Fibroblast of skin of left biceps (primary cell): ENCODE measurements at regions not wholly inside any gene's neighbourhood (a gene's known extent, or its start where the extent isn't known, plus 50 kb on each side); places are given as distances from the start of the nearest gene placed in this dataset.
"Not testable (repeated sequence)": the region's sequence is repeated elsewhere in the genome, so short reads cannot be mapped to it uniquely, and the experiment has no call there.

Experiments used
- DNase-seq, 2 experiments: peaks; one replicate each; pipeline ENCODE4 v3.0.0-alpha.2; 2013; ENCODE audit warnings: low read depth in 2 of 2

GRCh38 chr18:73324187-73324831 is 456.5 kb upstream of the NETO1 start:
- DNase-seq, result not testable (repeated sequence)

GRCh38 chr18:73318739-73319479 is 451.1 kb upstream of the NETO1 start:
- no peak for DNase-seq

- no peak for DNase-seq
Measured at GRCh38 chr18:73316513-73316912, 448.7 kb upstream of the NETO1 start.

- DNase-seq, result no peak
Measured at GRCh38 chr18:73315381-73315780, 447.6 kb upstream of the NETO1 start.

- DNase-seq, result no peak
Measured at GRCh38 chr18:73313476-73313875, 445.7 kb upstream of the NETO1 start.

GRCh38 chr18:73296686-73297085 is 428.9 kb upstream of the NETO1 start:
- no peak for DNase-seq

- no peak for DNase-seq
Measured at GRCh38 chr18:73292156-73292555, 424.4 kb upstream of the NETO1 start.

GRCh38 chr18:73288813-73289212 is 421.0 kb upstream of the NETO1 start:
- no peak for DNase-seq

GRCh38 chr18:73286584-73286983 is 418.8 kb upstream of the NETO1 start:
- DNase-seq, result no peak

- DNase-seq, result no peak
Measured at GRCh38 chr18:73283788-73284187, 416.0 kb upstream of the NETO1 start.

- no peak for DNase-seq
Measured at GRCh38 chr18:73283032-73283431, 415.2 kb upstream of the NETO1 start.

GRCh38 chr18:73279498-73279897 is 411.7 kb upstream of the NETO1 start:
- no peak for DNase-seq

GRCh38 chr18:73274812-73275621 is 407.2 kb upstream of the NETO1 start:
- no peak for DNase-seq

GRCh38 chr18:73270920-73271634 is 403.3 kb upstream of the NETO1 start:
- DNase-seq, result no peak

- no peak for DNase-seq
Measured at GRCh38 chr18:73264562-73264921, 396.8 kb upstream of the NETO1 start.

- no peak for DNase-seq
Measured at GRCh38 chr18:73261923-73262322, 394.1 kb upstream of the NETO1 start.

GRCh38 chr18:73261243-73261642 is 393.5 kb upstream of the NETO1 start:
- DNase-seq, result no peak

GRCh38 chr18:73258375-73259087 is 390.7 kb upstream of the NETO1 start:
- no peak for DNase-seq

GRCh38 chr18:73254564-73254963 is 386.8 kb upstream of the NETO1 start:
- no peak for DNase-seq

GRCh38 chr18:73249030-73249429 is 381.2 kb upstream of the NETO1 start:
- no peak for DNase-seq

- DNase-seq, result no peak
Measured at GRCh38 chr18:73246763-73247162, 379.0 kb upstream of the NETO1 start.
